HG02642 (cell line): ENCODE measurements at regions not wholly inside any gene's neighbourhood (a gene's known extent, or its start where the extent isn't known, plus 50 kb on each side); places are given as distances from the start of the nearest gene placed in this dataset.

ENCODE experiments used
- ATAC-seq: cut with Tn5 transposase; IDR thresholded peaks from one replicate; pipeline ENCODE4 v1.9.1; 2021; ENCODE audit warnings: mild to moderate bottlenecking; ENCODE audit not compliant: unreplicated experiment, poor library complexity

DNA sequence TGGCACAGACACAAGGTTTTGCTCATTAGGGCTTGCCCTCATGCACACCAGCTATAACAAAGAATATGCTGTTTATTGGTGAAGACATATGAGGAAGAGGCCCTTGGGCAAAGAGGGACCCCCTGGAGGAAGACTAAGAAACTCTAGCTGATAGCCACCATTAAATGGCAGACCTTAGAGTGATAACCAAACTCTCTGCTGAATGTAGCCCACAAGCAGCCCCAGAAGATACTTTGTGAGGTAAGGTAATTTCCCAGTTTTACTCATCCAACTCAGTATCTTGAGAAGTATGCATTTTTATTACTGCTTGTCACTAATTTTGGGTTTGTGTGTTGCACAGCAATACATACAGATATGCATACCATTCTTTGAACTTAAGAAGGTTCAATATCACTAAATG lies 563.3 kb downstream of the DOK5 start:
- ATAC-seq = no peak

GRCh38 chr20:55031971-55032370 lies 556.6 kb downstream of the DOK5 start:
- no peak for ATAC-seq

- no peak for ATAC-seq
Measured at GRCh38 chr20:55014766-55015165, 539.4 kb downstream of the DOK5 start.

- no peak for ATAC-seq
Measured at GRCh38 chr20:55010761-55011160, 535.4 kb downstream of the DOK5 start.

DNA sequence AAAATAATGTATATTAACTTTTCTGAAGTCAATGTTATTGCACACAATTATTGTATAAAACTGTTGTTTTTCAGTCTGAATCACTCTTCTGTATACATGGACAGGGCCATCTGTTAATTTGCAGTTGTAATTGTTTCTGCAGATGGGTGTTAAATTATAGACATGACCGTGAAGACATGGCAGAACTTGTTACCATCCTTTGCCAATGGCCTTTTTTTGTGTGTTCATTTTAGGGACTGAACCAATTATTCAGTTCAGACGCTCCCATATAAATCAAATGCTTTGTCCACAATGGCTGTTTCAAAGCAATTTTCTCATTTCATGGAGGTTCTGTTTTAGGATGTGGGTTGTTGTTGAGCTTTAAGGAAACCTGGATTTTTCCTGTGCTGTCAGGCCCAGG lies 533.7 kb downstream of the DOK5 start:
- no peak for ATAC-seq

DNA sequence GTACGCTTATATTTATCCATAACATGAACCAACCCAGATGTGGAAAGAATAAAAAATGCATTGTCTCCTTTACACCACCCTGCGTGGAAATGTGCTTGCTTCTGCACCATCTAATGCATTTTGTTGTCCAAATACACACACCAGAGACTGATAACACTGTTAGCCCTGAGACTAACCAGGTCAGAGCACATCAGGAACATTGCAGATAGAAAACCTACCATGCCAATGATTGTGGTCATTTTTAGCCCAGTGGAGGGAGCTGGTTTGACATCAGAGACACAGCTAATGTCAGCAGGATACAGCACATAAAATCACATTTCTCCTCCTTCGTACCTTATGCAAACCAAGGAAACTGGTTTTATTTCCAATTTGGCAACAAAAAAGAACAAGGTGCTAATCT lies 528.7 kb downstream of the DOK5 start:
- no peak for ATAC-seq

DNA sequence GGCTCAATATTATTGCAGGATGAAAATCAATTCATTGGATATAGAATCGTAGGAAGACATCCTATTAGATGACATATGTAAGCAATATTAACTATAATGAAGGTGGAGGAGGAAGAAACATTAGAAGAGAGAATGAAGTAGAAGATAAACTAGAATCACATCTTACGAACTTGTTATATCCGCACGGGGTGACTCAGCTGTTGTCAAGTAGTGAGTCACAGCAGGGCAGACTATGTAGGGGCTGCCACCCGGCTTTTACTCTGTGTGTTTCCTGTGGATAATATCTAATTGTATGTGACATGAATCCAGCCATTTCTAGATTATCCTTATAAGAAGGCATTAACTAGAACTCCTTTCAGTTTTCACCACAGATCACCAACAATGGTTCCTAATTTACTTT lies 520.2 kb downstream of the DOK5 start:
- ATAC-seq = no peak

DNA sequence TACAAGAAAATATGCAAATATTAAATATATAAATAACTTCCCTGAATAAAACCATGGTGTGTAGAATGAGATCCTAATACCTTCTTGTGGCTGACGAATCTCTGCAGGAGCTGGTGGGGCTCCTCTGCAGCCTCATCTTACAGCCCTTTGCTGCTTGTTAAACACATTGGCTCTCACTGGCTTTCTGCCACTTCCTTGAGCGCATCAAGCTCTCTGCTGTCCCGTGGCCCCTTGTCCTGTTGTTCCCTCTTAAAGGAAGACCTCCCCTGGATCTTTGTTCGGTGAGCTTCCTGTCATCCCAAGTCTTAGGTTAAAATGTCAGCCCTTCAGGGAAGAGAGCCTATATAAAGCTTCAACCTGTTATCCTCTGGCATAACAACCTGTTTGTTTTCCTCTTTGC lies 519.6 kb downstream of the DOK5 start:
- ATAC-seq = no peak

DNA sequence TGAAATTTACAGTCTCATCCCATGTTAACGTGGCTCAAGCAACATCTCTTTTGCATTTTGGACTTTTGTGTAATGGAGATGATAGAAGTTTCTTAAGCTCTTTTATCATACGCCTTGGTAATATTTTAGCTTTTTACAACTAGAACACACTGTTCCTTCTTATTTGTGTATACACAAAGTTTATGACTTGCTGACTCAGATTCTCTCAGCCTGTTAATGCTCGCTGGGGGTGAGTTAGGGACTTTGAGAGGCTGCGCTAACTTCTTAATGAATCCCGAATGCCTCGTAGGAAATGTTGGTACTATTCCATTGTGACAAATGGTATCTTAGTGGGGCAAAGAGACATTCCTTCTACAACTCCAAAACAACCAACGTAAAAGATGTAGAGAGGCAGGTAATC lies 509.7 kb downstream of the DOK5 start:
- ATAC-seq = no peak

DNA sequence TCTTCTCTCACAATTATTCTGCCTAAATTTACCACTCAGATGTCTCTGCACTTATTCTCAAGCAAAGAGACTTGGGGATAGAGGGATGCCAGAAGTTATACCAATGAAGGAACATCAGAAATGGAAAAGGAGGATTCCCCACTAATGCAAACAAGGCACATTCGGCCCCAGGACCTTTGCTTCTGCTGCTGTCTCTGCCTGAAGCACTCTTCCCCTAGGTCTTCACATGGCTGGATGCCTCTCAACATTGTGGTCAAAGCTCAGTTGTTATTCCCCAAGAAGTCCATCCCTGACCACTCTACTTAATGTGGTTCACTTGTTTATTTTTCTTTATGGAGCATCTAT lies 508.7 kb downstream of the DOK5 start:
- ATAC-seq = no peak

DNA sequence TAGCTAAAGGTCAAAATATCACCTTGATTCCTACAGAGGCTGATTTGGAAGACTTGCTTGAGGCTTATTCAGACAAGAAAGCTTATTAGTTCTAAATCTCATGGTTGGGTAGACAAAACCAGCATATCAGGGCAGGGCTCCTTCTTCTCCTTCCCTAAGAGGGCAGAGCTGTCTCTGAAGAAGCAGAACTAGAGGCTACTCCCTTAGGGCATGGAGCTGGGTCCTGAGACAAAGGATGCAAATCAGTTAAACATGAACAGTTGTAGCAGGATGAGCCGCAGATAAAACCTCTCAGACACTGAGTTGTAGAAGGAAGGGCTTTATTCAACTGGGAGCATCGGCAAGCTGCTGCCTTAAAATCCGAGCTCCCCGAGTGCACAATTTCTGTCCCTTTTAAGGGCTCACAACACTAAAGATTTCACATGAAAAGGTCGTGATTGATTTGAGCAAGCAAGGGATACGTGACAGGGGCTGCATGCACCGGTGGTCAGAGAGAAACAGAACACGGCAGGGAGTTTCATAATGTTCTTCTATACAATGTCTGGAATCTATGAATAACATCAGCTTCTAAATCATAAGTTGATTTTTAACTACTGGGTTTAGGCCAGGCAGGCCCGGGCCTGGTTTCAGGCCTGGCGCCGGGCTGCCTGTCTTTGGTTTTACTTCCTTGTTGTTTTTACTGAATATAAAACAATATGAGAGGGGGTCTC lies 508.2 kb downstream of the DOK5 start:
- peak; percentile 42 for ATAC-seq

DNA sequence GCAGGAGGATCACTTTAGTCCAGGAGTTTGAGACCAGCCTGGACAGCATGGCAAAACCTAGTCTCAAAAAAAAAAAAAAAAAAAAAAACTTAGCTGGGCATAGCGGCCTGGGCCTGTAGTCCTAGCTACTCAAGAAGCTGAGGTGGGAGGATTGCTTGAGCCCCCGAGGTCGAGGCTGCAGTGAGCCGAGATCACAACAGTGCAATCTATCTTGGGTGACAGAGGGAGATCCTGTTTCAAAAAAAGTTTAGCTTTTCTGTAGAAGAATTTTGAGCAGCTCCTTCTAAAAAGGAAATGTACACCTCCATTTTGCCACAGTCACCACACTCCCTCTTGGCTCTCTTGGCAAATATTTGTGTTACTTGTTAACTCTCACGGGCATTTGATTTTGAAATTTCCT lies 505.8 kb downstream of the DOK5 start:
- ATAC-seq = no peak

- peak; percentile 58 for ATAC-seq
Measured at GRCh38 chr20:54980103-54980960, 504.9 kb downstream of the DOK5 start.

GRCh38 chr20:54950304-54950703 lies 474.9 kb downstream of the DOK5 start:
- no peak for ATAC-seq

DNA sequence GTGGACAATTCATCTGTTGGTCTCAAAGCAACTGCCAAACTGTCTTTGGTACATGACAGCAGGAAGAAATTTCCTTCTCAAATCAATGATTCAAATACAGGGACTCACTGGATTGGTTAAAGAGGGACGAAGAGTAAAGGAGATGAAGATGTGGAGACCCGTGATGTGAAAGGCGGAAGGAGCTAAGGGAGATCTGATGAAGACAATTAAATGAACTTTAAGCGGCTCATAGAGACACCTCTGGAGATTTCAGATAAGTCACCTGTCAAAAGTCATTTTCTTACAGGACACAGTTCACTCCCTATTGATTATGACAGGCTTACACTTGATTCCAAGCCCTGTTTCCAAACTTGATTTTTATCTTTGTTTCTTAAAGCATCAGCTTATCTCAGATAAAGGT lies 466.3 kb downstream of the DOK5 start:
- no peak for ATAC-seq

- ATAC-seq = no peak
Measured at GRCh38 chr20:54940522-54940921, 465.1 kb downstream of the DOK5 start.

GRCh38 chr20:54938707-54939106 lies 463.3 kb downstream of the DOK5 start:
- ATAC-seq = no peak

DNA sequence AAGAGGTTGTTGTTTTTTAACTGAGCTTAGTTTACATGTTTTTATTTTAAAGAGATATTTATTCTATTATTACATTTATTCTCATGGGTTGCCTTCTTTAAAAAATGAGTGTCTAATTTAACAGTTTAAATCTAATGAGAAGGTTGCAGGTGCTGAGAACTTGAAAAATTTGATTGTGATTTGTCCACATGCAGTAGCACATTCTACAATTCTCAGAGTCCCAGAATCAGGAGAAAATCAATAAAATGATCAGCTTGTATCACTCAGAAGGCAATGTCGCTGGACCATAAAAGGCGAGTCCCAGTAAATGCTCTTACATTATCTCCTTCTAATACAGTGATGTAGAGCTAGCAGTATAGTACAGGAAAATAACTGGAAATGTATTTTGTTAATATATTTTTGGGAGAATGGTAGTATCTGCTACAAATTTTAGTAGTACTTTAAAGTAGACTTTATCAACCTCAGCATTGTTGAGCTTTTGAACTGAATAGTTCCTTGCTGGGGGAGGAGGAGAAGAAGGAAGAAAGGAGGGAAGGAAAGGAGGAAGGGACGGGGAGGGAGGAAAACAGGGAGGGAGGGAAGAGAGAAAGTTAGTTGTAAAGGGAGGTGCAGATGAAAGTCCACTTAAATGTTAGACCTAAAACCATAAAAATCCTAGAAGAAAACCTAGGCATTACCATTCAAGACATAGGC lies 458.0 kb downstream of the DOK5 start:
- no peak for ATAC-seq

GRCh38 chr20:54929191-54929590 lies 453.8 kb downstream of the DOK5 start:
- ATAC-seq = no peak

- no peak for ATAC-seq
Measured at GRCh38 chr20:54928564-54928963, 453.2 kb downstream of the DOK5 start.

- no peak for ATAC-seq
Measured at GRCh38 chr20:54922636-54923035, 447.2 kb downstream of the DOK5 start.
